HG03196 (cell line): ENCODE measurements at regions not wholly inside any gene's neighbourhood (a gene's known extent, or its start where the extent isn't known, plus 50 kb on each side); places are given as distances from the start of the nearest gene placed in this dataset.
"Not testable (repeated sequence)": the region's sequence is repeated elsewhere in the genome, so short reads cannot be mapped to it uniquely, and the experiment has no call there.

ENCODE experiments used
- ATAC-seq: cut with Tn5 transposase; IDR thresholded peaks from one replicate; pipeline ENCODE4 v1.9.1; 2021; ENCODE audit not compliant: unreplicated experiment

GRCh38 chr7:39758234-39758970 is 135.0 kb downstream of the RALA start:
- ATAC-seq, result no peak

GRCh38 chr7:39761449-39761848 is 138.1 kb downstream of the RALA start:
- no peak for ATAC-seq

- ATAC-seq, result not testable (repeated sequence)
These were observed 139.1 kb downstream of the RALA start for GRCh38 chr7:39762466-39762865.

- ATAC-seq, result not testable (repeated sequence)
These were observed 139.5 kb downstream of the RALA start for GRCh38 chr7:39762881-39763280.

GRCh38 chr7:39765833-39766232 is 142.5 kb downstream of the RALA start:
- ATAC-seq, result not testable (repeated sequence)

GRCh38 chr7:39768439-39768838 is 145.1 kb downstream of the RALA start:
- not testable (repeated sequence) for ATAC-seq

- ATAC-seq, result not testable (repeated sequence)
These were observed 151.0 kb downstream of the RALA start for GRCh38 chr7:39774341-39774851.

GRCh38 chr7:39781557-39781956 is 158.2 kb downstream of the RALA start:
- not testable (repeated sequence) for ATAC-seq

- not testable (repeated sequence) for ATAC-seq
These were observed 163.1 kb downstream of the RALA start for GRCh38 chr7:39786440-39786839.

GRCh38 chr7:39791035-39791434 is 159.0 kb upstream of the CDK13 start:
- ATAC-seq, result not testable (repeated sequence)

- not testable (repeated sequence) for ATAC-seq
These were observed 158.1 kb upstream of the CDK13 start for GRCh38 chr7:39791911-39792310.

- ATAC-seq, result not testable (repeated sequence)
These were observed 157.0 kb upstream of the CDK13 start for GRCh38 chr7:39793026-39793425.

GRCh38 chr7:39793851-39794250 is 156.2 kb upstream of the CDK13 start:
- not testable (repeated sequence) for ATAC-seq

GRCh38 chr7:39796947-39797346 is 153.1 kb upstream of the CDK13 start:
- not testable (repeated sequence) for ATAC-seq

- ATAC-seq, result not testable (repeated sequence)
These were observed 152.0 kb upstream of the CDK13 start for GRCh38 chr7:39798077-39798476.

GRCh38 chr7:39808796-39809481 is 141.1 kb upstream of the CDK13 start:
- ATAC-seq, result no peak

GRCh38 chr7:39810204-39810642 is 139.8 kb upstream of the CDK13 start:
- no peak for ATAC-seq

GRCh38 chr7:39810710-39811109 is 139.3 kb upstream of the CDK13 start:
- ATAC-seq, result no peak

- no peak for ATAC-seq
These were observed 138.9 kb upstream of the CDK13 start for GRCh38 chr7:39811161-39811614.

- ATAC-seq, result no peak
These were observed 133.5 kb upstream of the CDK13 start for GRCh38 chr7:39816462-39817060.

GRCh38 chr7:39819514-39819913 is 130.5 kb upstream of the CDK13 start:
- ATAC-seq, result no peak
